Small intestine (tissue), 7 donors: ENCODE measurements at regions not wholly inside any gene's neighbourhood (a gene's known extent, or its start where the extent isn't known, plus 50 kb on each side); places are given as distances from the start of the nearest gene placed in this dataset.

Source experiments
- DNase-seq, 2 donors: peaks; one replicate each; pipeline versions ENCODE4 v3.0.0 to v3.0.0-alpha.2; 2013
- FAIRE-seq: peaks from 2 replicates; lab custom pipeline; 2012; peaks lifted over from hg19 to GRCh38; lab: Jason Lieb, UNC
- H3K27ac ChIP-seq, 3 donors: one replicate each; pipeline ENCODE4 v1.5.1; 2013; ENCODE audit warnings: low read length in 2 of 3, mild to moderate bottlenecking in 2 of 3, control low read depth in 1 of 3, inconsistent platforms in 1 of 3, low read depth in 1 of 3, moderate library complexity in 1 of 3
- H3K27me3 ChIP-seq, 3 donors: one replicate each; pipeline ENCODE4 v1.6.1; 2013; ENCODE audit warnings: low read length in 3 of 3, inconsistent platforms in 1 of 3; ENCODE audit not compliant: control insufficient read depth in 3 of 3, insufficient read depth in 3 of 3
- H3K36me3 ChIP-seq, 3 donors: one replicate each; pipeline ENCODE4 v1.6.1; 2013; ENCODE audit warnings: low read length in 3 of 3, inconsistent platforms in 1 of 3, low read depth in 1 of 3, mild to moderate bottlenecking in 1 of 3, moderate library complexity in 1 of 3; ENCODE audit not compliant: control insufficient read depth in 3 of 3, insufficient read depth in 2 of 3
- H3K4me1 ChIP-seq, 3 donors: one replicate each; pipeline ENCODE4 v1.6.1; 2013; ENCODE audit warnings: low read length in 2 of 3, inconsistent platforms in 1 of 3, low read depth in 1 of 3, mild to moderate bottlenecking in 1 of 3, moderate library complexity in 1 of 3; ENCODE audit not compliant: control insufficient read depth in 3 of 3, insufficient read depth in 2 of 3
- H3K4me3 ChIP-seq, 3 donors: one replicate each; pipeline ENCODE4 v1.5.1; 2013; ENCODE audit warnings: low read length in 3 of 3, control low read depth in 1 of 3, inconsistent platforms in 1 of 3, low read depth in 1 of 3, mild to moderate bottlenecking in 1 of 3, moderate library complexity in 1 of 3
- H3K9me3 ChIP-seq, 2 donors: one replicate each; pipeline ENCODE4 v1.6.1; 2013; ENCODE audit warnings: low read depth in 1 of 2, low read length in 1 of 2; ENCODE audit not compliant: control insufficient read depth in 2 of 2, insufficient read depth in 1 of 2
- WGBS, 3 donors: extraction: QIAGEN DNeasy Blood & Tissue Kit; methylation state at CpG; one replicate each; pipeline ENCODE4 v1.1.7; 2013; 5-methylcytosine and 5-hydroxymethylcytosine counted together
- donor health status: healthy with polysubstance abuse.
- donor health status: control.
- donor health status: control.
- donor health status: Bipolar disorder and iron deficiency.
- donor health status: healthy.

GRCh38 chr14:38973083-38973700 is 129.8 kb downstream of the SEC23A start:
- H3K4me1 ChIP-seq, result no peaks in the 10 kb centered on the region
- no peaks in the 10 kb centered on the region for H3K9me3 ChIP-seq
- no peaks in the 10 kb centered on the region for H3K27me3 ChIP-seq
- WGBS, 3 donors, result 62 to 82% (median 67%) methylated on average over 2 of the region's 2 CpGs
- H3K4me3 ChIP-seq, result no peak overlapping the region
- no peaks in the 10 kb centered on the region for H3K36me3 ChIP-seq
- FAIRE-seq (no peak), DNase-seq (no peak)
- H3K27ac ChIP-seq, result no peak overlapping the region

GRCh38 chr14:38972511-38972910 is 130.5 kb downstream of the SEC23A start:
- 91 to 95% (median 95%) methylated on average over 3 of the region's 3 CpGs for WGBS, 3 donors
- Histone ChIP-seq H3K4me3 (no peak overlapping the region), H3K4me1 (no peaks in the 10 kb centered on the region), H3K9me3 (no peaks in the 10 kb centered on the region), H3K27me3 (no peaks in the 10 kb centered on the region), H3K27ac (no peak overlapping the region), H3K36me3 (no peaks in the 10 kb centered on the region)
- FAIRE-seq, result peak; percentile 74
- no peak for DNase-seq

GRCh38 chr14:38971258-38971921 is 131.6 kb downstream of the SEC23A start:
- Histone ChIP-seq H3K27ac (no peak overlapping the region), H3K36me3 (no peaks in the 10 kb centered on the region), H3K4me1 (no peaks in the 10 kb centered on the region), H3K9me3 (no peaks in the 10 kb centered on the region), H3K4me3 (no peak overlapping the region), H3K27me3 (no peaks in the 10 kb centered on the region)
- no peak for FAIRE-seq
- DNase-seq, result no peak
- WGBS, 3 donors, result 79 to 88% (median 87%) methylated on average over 9 of the region's 9 CpGs

GRCh38 chr14:38964630-38965029 is 138.4 kb downstream of the SEC23A start:
- no peak for FAIRE-seq

GRCh38 chr14:38960946-38961531 is 142.0 kb downstream of the SEC23A start:
- FAIRE-seq, result no peak
- Histone ChIP-seq H3K36me3 (no peaks in the 10 kb centered on the region), H3K4me1 (peaks cover 0 to 3% (median 0%) of the 10 kb centered on the region in 3 donors), H3K27ac (no peak overlapping the region), H3K27me3 (no peaks in the 10 kb centered on the region), H3K4me3 (no peak overlapping the region), H3K9me3 (no peaks in the 10 kb centered on the region)
- WGBS, 3 donors, result 51 to 73% (median 67%) methylated on average over 1 of the region's 1 CpG
- DNase-seq, result no peak

More at GRCh38 chr14:38964630-38965029, 138.4 kb downstream of the SEC23A start:
- H3K9me3 ChIP-seq, result no peaks in the 10 kb centered on the region
- H3K36me3 ChIP-seq, result no peaks in the 10 kb centered on the region
- H3K4me3 ChIP-seq, result no peak overlapping the region
- no peak for DNase-seq
- H3K27me3 ChIP-seq, result no peaks in the 10 kb centered on the region
- peaks cover 0 to 3% (median 0%) of the 10 kb centered on the region in 3 donors for H3K4me1 ChIP-seq
- no peak overlapping the region for H3K27ac ChIP-seq

GRCh38 chr14:38959021-38959420 is 144.0 kb downstream of the SEC23A start:
- no peak overlapping the region for H3K4me3 ChIP-seq
- no peak overlapping the region for H3K27ac ChIP-seq
- no peaks in the 10 kb centered on the region for H3K27me3 ChIP-seq
- DNase-seq (no peak), FAIRE-seq (no peak)
- whole genome bisulfite sequencing, 3 donors, result 77 to 86% (median 83%) methylated on average over 3 of the region's 3 CpGs
- H3K36me3 ChIP-seq, result no peaks in the 10 kb centered on the region
- peaks cover 0 to 3% (median 0%) of the 10 kb centered on the region in 3 donors for H3K4me1 ChIP-seq
- H3K9me3 ChIP-seq, result no peaks in the 10 kb centered on the region

GRCh38 chr14:38958589-38958988 is 144.4 kb downstream of the SEC23A start:
- Histone ChIP-seq H3K4me3 (no peak overlapping the region), H3K4me1 (peaks cover 0 to 3% (median 0%) of the 10 kb centered on the region in 3 donors), H3K36me3 (no peaks in the 10 kb centered on the region), H3K9me3 (no peaks in the 10 kb centered on the region), H3K27me3 (no peaks in the 10 kb centered on the region), H3K27ac (no peak overlapping the region)
- DNase-seq (no peak), FAIRE-seq (no peak)
- WGBS, 3 donors, result 77 to 88% (median 78%) methylated on average over 3 of the region's 3 CpGs

GRCh38 chr14:38951451-38951850 is 151.6 kb downstream of the SEC23A start:
- no peak for FAIRE-seq
- Histone ChIP-seq H3K36me3 (no peaks in the 10 kb centered on the region), H3K4me1 (no peaks in the 10 kb centered on the region), H3K9me3 (no peaks in the 10 kb centered on the region), H3K27ac (no peak overlapping the region), H3K27me3 (no peaks in the 10 kb centered on the region), H3K4me3 (no peak overlapping the region)
- no peak for DNase-seq
- 22 to 37% (median 28%) methylated on average over 1 of the region's 1 CpG for WGBS, 3 donors
